ENCODE measurements at regions not wholly inside any gene's neighbourhood (a gene's known extent, or its start where the extent isn't known, plus 50 kb on each side); places are given as distances from the start of the nearest gene placed in this dataset.

- H3K27me3 ChIP-seq: no peaks in the 10 kb centered on the region
- no peaks in the 10 kb centered on the region for H3K9me3 ChIP-seq
- intact Hi-C loops (cut with DNase I): loop anchor here in 2 of 10 donors (10.0 kb wide), 1 partner anchor 90 kb away; no protein-coding TSS in a partner anchor
- TF ChIP-seq CTCF (IDR thresholded peaks at IDR 0.05) (no peak), POLR2A (IDR thresholded peaks at IDR 0.05) (no peak)
- DNase-seq (no peak), ATAC-seq (no peak)
- 69 to 83% (median 81%) methylated on average over 3 of the region's 3 CpGs for WGBS, 4 donors
- H3K36me3 ChIP-seq: no peaks in the 10 kb centered on the region
- H3K27ac ChIP-seq: no peak overlapping the region
- H3K4me1 ChIP-seq: peaks cover 0 to 3% (median 0%) of the 10 kb centered on the region in 12 donors
- no peak overlapping the region for H3K4me3 ChIP-seq
Observed at GRCh38 chr1:193974286-193974798, 787.9 kb upstream of the B3GALT2 start.

GRCh38 chr1:193973428-193973827, 787.0 kb upstream of the B3GALT2 start:
- 93 to 96% (median 94%) methylated on average over 3 of the region's 3 CpGs for WGBS, 4 donors
- intact Hi-C loops (cut with DNase I): loop anchor here in 2 of 10 donors (10.0 kb wide), 1 partner anchor 91 kb away; no protein-coding TSS in a partner anchor
- Histone ChIP-seq H3K9me3 (no peaks in the 10 kb centered on the region), H3K4me1 (peaks cover 0 to 3% (median 0%) of the 10 kb centered on the region in 12 donors), H3K27ac (no peak overlapping the region), H3K36me3 (no peaks in the 10 kb centered on the region), H3K27me3 (no peaks in the 10 kb centered on the region), H3K4me3 (no peak overlapping the region)
- DNase-seq: no peak
- TF ChIP-seq CTCF (IDR thresholded peaks at IDR 0.05) (no peak), POLR2A (IDR thresholded peaks at IDR 0.05) (no peak)
- ATAC-seq: no peak

GRCh38 chr1:193971595-193971994, 785.2 kb upstream of the B3GALT2 start:
- H3K27ac ChIP-seq: peak overlapping the region in 7 of 12 donors; percentile 5 to 59 (median 28)
- H3K4me3 ChIP-seq: no peak overlapping the region
- H3K9me3 ChIP-seq: no peaks in the 10 kb centered on the region
- ATAC-seq (peak in 1 of 4 donors; percentile 51), DNase-seq (no peak)
- no peaks in the 10 kb centered on the region for H3K27me3 ChIP-seq
- TF ChIP-seq CTCF (IDR thresholded peaks at IDR 0.05) (no peak), POLR2A (IDR thresholded peaks at IDR 0.05) (no peak)
- 42 to 64% (median 48%) methylated on average over 3 of the region's 3 CpGs for WGBS, 4 donors
- peaks cover 0 to 3% (median 0%) of the 10 kb centered on the region in 12 donors for H3K4me1 ChIP-seq
- intact Hi-C loops (cut with DNase I): loop anchor here in 2 of 10 donors (10.0 kb wide), 1 partner anchor 93 kb away; no protein-coding TSS in a partner anchor
- H3K36me3 ChIP-seq: no peaks in the 10 kb centered on the region

GRCh38 chr1:193960499-193960898, 774.1 kb upstream of the B3GALT2 start:
- Histone ChIP-seq H3K27me3 (no peaks in the 10 kb centered on the region), H3K9me3 (peaks cover 0 to 10% (median 0%) of the 10 kb centered on the region in 12 donors), H3K36me3 (no peaks in the 10 kb centered on the region), H3K27ac (peak overlapping the region in 10 of 12 donors; percentile 37 to 82 (median 56)), H3K4me1 (peaks cover 0 to 18% (median 0%) of the 10 kb centered on the region in 12 donors), H3K4me3 (no peak overlapping the region)
- ATAC-seq (peak; percentile 48 to 80 (median 62)), DNase-seq (no peak)
- 24 to 32% (median 28%) methylated on average over 1 of the region's 1 CpG for WGBS, 4 donors
- intact Hi-C loops (cut with DNase I): loop anchor here in 2 of 10 donors (10.0 kb wide), 2 partner anchors 104 to 706 kb away; no protein-coding TSS in a partner anchor
- no peak for TF ChIP-seq CTCF (IDR thresholded peaks at IDR 0.05)

All from heart left ventricle (tissue), 16 donors.